HepG2 (cell line): ENCODE measurements at regions not wholly inside any gene's neighbourhood (a gene's known extent, or its start where the extent isn't known, plus 50 kb on each side); places are given as distances from the start of the nearest gene placed in this dataset.

Experiments
- ATAC-seq: fragments of 200-7000 bp; cut with Tn5 transposase; 3 replicates; pipeline ENCODE4 v1.9.1; 2020; ENCODE audit warnings: mild to moderate bottlenecking, moderate library complexity
- BruUV-seq: library from RNA; stranded (reverse); fragments of 400-500 nt; replicated peaks from 2 replicates; lab custom pipeline; 2021; lab: Mats Ljungman, UMichigan
- CTCF ChIA-PET: fragments of 300-600 bp; formaldehyde crosslinking; extraction: SDS; loops from one replicate; lab custom pipeline; 2021; ENCODE audit warnings: low total read pairs, inconsistent platforms, low intra/inter-chr PET ratio; lab: Yijun Ruan, JAX
- POLR2A ChIA-PET: fragments of 350-600 bp; sonication (Branson Sonifier 250); formaldehyde crosslinking; loops from one replicate; lab custom pipeline; 2020; ENCODE audit warnings: antibody characterized with exemption, inconsistent platforms; lab: Yijun Ruan, JAX
- DNase-seq: peaks from one replicate; pipeline ENCODE4 v3.0.0-alpha.2; 2015; ENCODE audit warnings: low spot score
- FAIRE-seq: peaks from 3 replicates; lab custom pipeline; 2011; peaks lifted over from hg19 to GRCh38; lab: Jason Lieb, UNC
- H2AFZ ChIP-seq: one replicate; pipeline ENCODE4 v1.6.1; 2011; ENCODE audit warnings: low read length, inconsistent platforms
- H3K27ac ChIP-seq: fragments of 300-600 bp; 3 replicates; pipeline ENCODE4 v1.8.0; 2011; ENCODE audit warnings: mixed run types, mild to moderate bottlenecking, mixed read lengths, low read length, inconsistent platforms; ENCODE audit not compliant: insufficient read depth; ENCODE audit errors: extremely low read length
- H3K27me3 ChIP-seq, 2 experiments: fragments of 200-600 bp in 1 of 2; 2 replicates in 1 of 2; 3 replicates in 1 of 2; pipeline versions ENCODE4 v1.6.0 to v1.8.0; 2011; ENCODE audit warnings: low read length in 2 of 2, mild to moderate bottlenecking in 2 of 2, moderate library complexity in 2 of 2, inconsistent platforms in 1 of 2; ENCODE audit not compliant: insufficient read depth in 2 of 2, control insufficient read depth in 1 of 2
- H3K36me3 ChIP-seq, 2 experiments: fragments of 200-600 bp in 1 of 2; replicated peaks in 1 of 2; 2 replicates in 1 of 2; 3 replicates in 1 of 2; pipeline versions ENCODE4 v1.5.1 to v1.8.0; 2011; ENCODE audit warnings: low read length in 2 of 2, inconsistent platforms in 1 of 2; ENCODE audit not compliant: insufficient read depth in 2 of 2, control insufficient read depth in 1 of 2
- H3K4me1 ChIP-seq: 2 replicates; pipeline ENCODE4 v1.5.1; 2012; ENCODE audit warnings: low read length, inconsistent platforms; ENCODE audit not compliant: insufficient read depth
- H3K4me2 ChIP-seq: 2 replicates; pipeline ENCODE4 v1.6.0; 2011; ENCODE audit warnings: low read depth, low read length, inconsistent platforms
- H3K4me3 ChIP-seq, 3 experiments: fragments of 200-600 bp in 1 of 3; sonication (generic), shearing (Covaris generic) in 1 of 3; replicated peaks in 1 of 3; 2 replicates each; pipeline ENCODE4 v1.5.1; 2011 to 2016; ENCODE audit warnings: low read length in 3 of 3, inconsistent platforms in 2 of 3, low read depth in 2 of 3, mild to moderate bottlenecking in 2 of 3, control low read depth in 1 of 3, mixed read lengths in 1 of 3; ENCODE audit not compliant: insufficient read depth in 1 of 3
- H3K79me2 ChIP-seq: one replicate; pipeline ENCODE4 v1.6.1; 2011; ENCODE audit warnings: low read length, inconsistent platforms; ENCODE audit not compliant: insufficient read depth
- H3K9ac ChIP-seq: 2 replicates; pipeline ENCODE4 v1.6.0; 2011; ENCODE audit warnings: mild to moderate bottlenecking, low read depth, low read length, inconsistent platforms; ENCODE audit not compliant: insufficient read depth
- H3K9me3 ChIP-seq: 2 replicates; pipeline ENCODE4 v1.5.1; 2012; ENCODE audit warnings: mild to moderate bottlenecking, low read length
- H4K20me1 ChIP-seq: 2 replicates; pipeline ENCODE4 v1.6.0; 2011; ENCODE audit warnings: inconsistent platforms, mild to moderate bottlenecking, low read length, moderate library complexity; ENCODE audit not compliant: insufficient read depth
- KAT2B ChIP-seq: fragments of 150-350 bp; IDR thresholded peaks from 2 replicates; pipeline ENCODE4 v1.6.1; 2014; ENCODE audit warnings: low read depth, low read length, borderline replicate concordance
- NAIF1 ChIP-seq: sonication (generic); formaldehyde crosslinking; IDR thresholded peaks from 2 replicates; pipeline ENCODE4 v1.5.0; 2020; ENCODE audit warnings: mild to moderate bottlenecking, missing genetic modification reagents, borderline replicate concordance
- ZNF20 ChIP-seq: sonication (generic); formaldehyde crosslinking; IDR thresholded peaks from 2 replicates; pipeline ENCODE4 v1.4.0; 2020; ENCODE audit warnings: mild to moderate bottlenecking, moderate library complexity, missing genetic modification reagents
- ZNF772 ChIP-seq: sonication (generic); formaldehyde crosslinking; IDR thresholded peaks from 2 replicates; pipeline ENCODE4 v1.5.0; 2020; ENCODE audit warnings: mild to moderate bottlenecking, missing genetic modification reagents
- WGBS: methylation state at CpG from one replicate; pipeline ENCODE4 v1.1.6; 2017; ENCODE audit warnings: low lambda C conversion rate; 5-methylcytosine and 5-hydroxymethylcytosine counted together
- in situ Hi-C: cut with HindIII; loops from 2 replicates; pipeline ENCODE4 v1.10.0; 2017; ENCODE audit warnings: low pct_unique_long_range_greater_than_20kb; ENCODE audit not compliant: extremely low pct_ligation_motif_present
- intact Hi-C: fragments of 100-400 bp; cut with micrococcal nuclease; formaldehyde crosslinking; loops from one replicate; pipeline ENCODE4 v1.10.0; 2022; ENCODE audit not compliant: unreplicated experiment
- TF ChIP-seq, protein P1 (sequence below): sonication (generic); formaldehyde crosslinking; IDR thresholded peaks from 2 replicates; pipeline ENCODE4 v1.8.1; 2023; ENCODE audit warnings: mild to moderate bottlenecking, inconsistent platforms, moderate library complexity, missing genetic modification reagents, borderline replicate concordance
- TF ChIP-seq, protein P2 (sequence below): sonication (generic); formaldehyde crosslinking; IDR thresholded peaks from 2 replicates; pipeline ENCODE4 v1.8.1; 2023; ENCODE audit warnings: mild to moderate bottlenecking, missing genetic modification reagents

DNA sequence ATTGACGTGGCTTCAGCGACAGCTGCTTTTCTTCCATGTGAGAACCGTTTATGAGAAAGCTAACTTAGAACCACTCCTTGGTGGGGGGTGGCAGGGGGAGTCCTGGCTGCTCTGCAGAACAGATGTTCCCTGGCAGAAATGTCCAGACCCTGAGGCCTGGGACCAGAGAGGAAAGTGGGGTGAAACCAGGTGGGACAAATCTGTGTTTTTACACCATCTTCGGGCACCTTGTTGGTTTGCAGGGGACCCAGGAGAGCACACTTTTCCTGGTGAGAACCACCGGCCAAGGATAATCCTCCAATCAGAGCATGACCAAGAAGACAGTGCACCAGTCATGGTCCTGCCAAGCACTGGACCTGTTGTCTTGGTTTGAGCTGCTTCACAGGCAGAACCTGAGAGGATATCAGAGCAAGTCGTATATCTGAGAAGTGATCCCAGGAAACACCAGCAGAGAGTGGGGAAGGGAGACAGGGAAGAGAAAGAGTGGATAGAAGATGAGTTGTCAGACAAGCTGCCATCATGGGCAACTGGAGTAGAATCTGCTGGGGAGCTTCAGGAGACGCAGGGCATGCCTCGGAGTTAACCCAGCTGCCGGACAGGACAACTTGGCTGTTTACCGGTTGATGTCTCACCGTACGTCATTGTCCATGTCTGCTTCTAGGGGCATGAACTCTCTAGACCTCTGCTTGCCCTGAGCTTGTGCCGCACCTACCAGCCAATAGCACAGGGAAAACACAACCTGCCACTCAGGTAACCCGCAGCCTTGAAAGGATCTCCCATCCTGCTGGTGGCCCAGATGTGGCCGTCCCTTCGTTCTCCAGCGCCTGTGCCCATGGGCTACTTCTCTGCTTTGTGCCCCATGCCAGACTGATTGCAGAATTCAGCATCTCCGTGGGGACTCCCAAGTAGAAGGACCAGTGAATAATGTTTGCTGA, 178.4 kb upstream of the MVB12B start:
- FAIRE-seq (no peak), ATAC-seq (no peak)
- peaks cover 76% of the 10 kb centered on the region for H3K4me1 ChIP-seq
- no peak overlapping the region for H3K4me3 ChIP-seq
- no peak overlapping the region for H3K27ac ChIP-seq
- no peaks in the 10 kb centered on the region for H3K79me2 ChIP-seq
- in situ Hi-C loops (no loop called here), intact Hi-C loops (loop anchor here (2.0 kb wide), 1 partner anchor 81 kb away; no protein-coding TSS in a partner anchor)
- peaks cover 5% of the 10 kb centered on the region; the same call in 1 of the 2 replicates for H3K9me3 ChIP-seq
- no peaks in the 10 kb centered on the region for H3K27me3 ChIP-seq
- WGBS: 82% methylated on average over 13 of the region's 18 CpGs
- no peak for TF ChIP-seq ZNF772 (CRISPR knock-in tag)
- TF ChIP-seq, protein P1, sequence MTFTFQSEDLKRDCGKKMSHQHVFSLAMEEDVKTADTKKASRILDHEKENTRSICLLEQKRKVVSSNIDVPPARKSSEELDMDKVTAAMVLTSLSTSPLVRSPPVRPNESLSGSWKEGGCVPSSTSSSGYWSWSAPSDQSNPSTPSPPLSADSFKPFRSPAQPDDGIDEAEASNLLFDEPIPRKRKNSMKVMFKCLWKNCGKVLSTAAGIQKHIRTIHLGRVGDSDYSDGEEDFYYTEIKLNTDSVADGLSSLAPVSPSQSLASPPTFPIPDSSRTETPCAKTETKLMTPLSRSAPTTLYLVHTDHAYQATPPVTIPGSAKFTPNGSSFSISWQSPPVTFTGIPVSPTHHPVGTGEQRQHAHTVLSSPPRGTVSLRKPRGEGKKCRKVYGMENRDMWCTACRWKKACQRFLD: no peak
- TF ChIP-seq, protein P2, sequence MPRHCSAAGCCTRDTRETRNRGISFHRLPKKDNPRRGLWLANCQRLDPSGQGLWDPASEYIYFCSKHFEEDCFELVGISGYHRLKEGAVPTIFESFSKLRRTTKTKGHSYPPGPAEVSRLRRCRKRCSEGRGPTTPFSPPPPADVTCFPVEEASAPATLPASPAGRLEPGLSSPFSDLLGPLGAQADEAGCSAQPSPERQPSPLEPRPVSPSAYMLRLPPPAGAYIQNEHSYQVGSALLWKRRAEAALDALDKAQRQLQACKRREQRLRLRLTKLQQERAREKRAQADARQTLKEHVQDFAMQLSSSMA (CRISPR knock-in tag): no peak
- TF ChIP-seq KAT2B: no peak
- no peak for TF ChIP-seq ZNF20
- TF ChIP-seq NAIF1 (CRISPR knock-in tag): no peak
- TF ChIP-seq, all 625 proteins: peak for 0
- BruUV-seq: no TSS peak
- CTCF ChIA-PET: no interaction called here
- H4K20me1 ChIP-seq: no peaks in the 10 kb centered on the region
- no peak overlapping the region for H3K9ac ChIP-seq
- no peak overlapping the region for H3K4me2 ChIP-seq
- POLR2A ChIA-PET: no interaction called here
- no peaks in the 10 kb centered on the region for H3K36me3 ChIP-seq
- no peak for DNase-seq
- H2AFZ ChIP-seq: no peak overlapping the region
